ENCODE measurements at regions not wholly inside any gene's neighbourhood (a gene's known extent, or its start where the extent isn't known, plus 50 kb on each side); places are given as distances from the start of the nearest gene placed in this dataset.

GRCh38 chr15:66876731-66877476 is 174.9 kb downstream of the SMAD6 start:
- Mint-ChIP-seq H3K9me3 (no peaks in the 10 kb centered on the region), H3K27me3 (ENCODE audit: low read depth) (no peaks in the 10 kb centered on the region), H3K27ac (ENCODE audit: unreplicated experiment) (no peak overlapping the region), H3K4me3 (no peak overlapping the region), H3K4me1 (no peaks in the 10 kb centered on the region), H3K36me3 (ENCODE audit: low read depth) (no peaks in the 10 kb centered on the region)
- no peak for DNase-seq (ENCODE audit: low read depth, low spot score)
- TF ChIP-seq CTCF (conservative IDR thresholded peaks at IDR 0.05), result no peak

- Mint-ChIP-seq H3K36me3 (ENCODE audit: low read depth) (no peaks in the 10 kb centered on the region), H3K27ac (ENCODE audit: unreplicated experiment) (no peak overlapping the region), H3K4me1 (peaks cover 3% of the 10 kb centered on the region), H3K9me3 (no peaks in the 10 kb centered on the region), H3K4me3 (no peak overlapping the region), H3K27me3 (ENCODE audit: low read depth) (no peaks in the 10 kb centered on the region)
- TF ChIP-seq CTCF (conservative IDR thresholded peaks at IDR 0.05), result no peak
- no peak for DNase-seq (ENCODE audit: low read depth, low spot score)
Measured at GRCh38 chr15:66877477-66878271, 175.6 kb downstream of the SMAD6 start.

- Mint-ChIP-seq H3K36me3 (ENCODE audit: low read depth) (no peaks in the 10 kb centered on the region), H3K9me3 (no peaks in the 10 kb centered on the region), H3K4me3 (no peak overlapping the region), H3K27ac (ENCODE audit: unreplicated experiment) (no peak overlapping the region), H3K27me3 (ENCODE audit: low read depth) (no peaks in the 10 kb centered on the region), H3K4me1 (peaks cover 9% of the 10 kb centered on the region)
- DNase-seq (ENCODE audit: low read depth, low spot score), result no peak
- no peak for TF ChIP-seq CTCF (conservative IDR thresholded peaks at IDR 0.05)
Measured at GRCh38 chr15:66878761-66879160, 176.7 kb downstream of the SMAD6 start.

GRCh38 chr15:66879531-66880368 is 177.7 kb downstream of the SMAD6 start:
- Mint-ChIP-seq H3K4me3 (no peak overlapping the region), H3K27me3 (ENCODE audit: low read depth) (no peaks in the 10 kb centered on the region), H3K36me3 (ENCODE audit: low read depth) (no peaks in the 10 kb centered on the region), H3K27ac (ENCODE audit: unreplicated experiment) (no peak overlapping the region), H3K4me1 (peaks cover 9% of the 10 kb centered on the region), H3K9me3 (no peaks in the 10 kb centered on the region)
- TF ChIP-seq CTCF (conservative IDR thresholded peaks at IDR 0.05), result no peak
- DNase-seq (ENCODE audit: low read depth, low spot score), result no peak

GRCh38 chr15:66880380-66881155 is 178.5 kb downstream of the SMAD6 start:
- H3K9me3 Mint-ChIP-seq, result no peaks in the 10 kb centered on the region
- no peaks in the 10 kb centered on the region for H3K36me3 Mint-ChIP-seq (ENCODE audit: low read depth)
- H3K27ac Mint-ChIP-seq (ENCODE audit: unreplicated experiment), result no peak overlapping the region
- DNase-seq (ENCODE audit: low read depth, low spot score), result no peak
- no peaks in the 10 kb centered on the region for H3K27me3 Mint-ChIP-seq (ENCODE audit: low read depth)
- H3K4me1 Mint-ChIP-seq, result peaks cover 9% of the 10 kb centered on the region
- TF ChIP-seq CTCF (conservative IDR thresholded peaks at IDR 0.05), result no peak
- H3K4me3 Mint-ChIP-seq, result no peak overlapping the region

Measured in neural crest cell (in vitro differentiated cells).